A673 (cell line): ENCODE measurements at regions not wholly inside any gene's neighbourhood (a gene's known extent, or its start where the extent isn't known, plus 50 kb on each side); places are given as distances from the start of the nearest gene placed in this dataset.

Source experiments
- CTCF ChIP-seq: fragments of 300-800, 200-600 bp; sonication (generic); conservative IDR thresholded peaks from 2 replicates; pipeline ENCODE4 v1.5.1; 2017; ENCODE audit warnings: low read depth, mild to moderate bottlenecking, antibody characterized with exemption, low read length, moderate library complexity, mixed read lengths
- EZH2 ChIP-seq: fragments of 200-600 bp; sonication (generic); IDR thresholded peaks from 2 replicates; pipeline ENCODE4 v1.6.1; 2017; ENCODE audit warnings: borderline replicate concordance, low read depth, mild to moderate bottlenecking, mixed read lengths, antibody characterized with exemption, low read length; ENCODE audit not compliant: poor library complexity, severe bottlenecking

- no peak for TF ChIP-seq CTCF
- TF ChIP-seq EZH2 = no peak
Observed at GRCh38 chr2:100748673-100749072, 71.3 kb upstream of the NPAS2 start.
